GM19328 (cell line): ENCODE measurements at regions not wholly inside any gene's neighbourhood (a gene's known extent, or its start where the extent isn't known, plus 50 kb on each side); places are given as distances from the start of the nearest gene placed in this dataset.

Experiments
- ATAC-seq: cut with Tn5 transposase; IDR thresholded peaks from one replicate; pipeline ENCODE4 v1.9.1; 2021; ENCODE audit warnings: mild to moderate bottlenecking, moderate library complexity; ENCODE audit not compliant: unreplicated experiment

DNA sequence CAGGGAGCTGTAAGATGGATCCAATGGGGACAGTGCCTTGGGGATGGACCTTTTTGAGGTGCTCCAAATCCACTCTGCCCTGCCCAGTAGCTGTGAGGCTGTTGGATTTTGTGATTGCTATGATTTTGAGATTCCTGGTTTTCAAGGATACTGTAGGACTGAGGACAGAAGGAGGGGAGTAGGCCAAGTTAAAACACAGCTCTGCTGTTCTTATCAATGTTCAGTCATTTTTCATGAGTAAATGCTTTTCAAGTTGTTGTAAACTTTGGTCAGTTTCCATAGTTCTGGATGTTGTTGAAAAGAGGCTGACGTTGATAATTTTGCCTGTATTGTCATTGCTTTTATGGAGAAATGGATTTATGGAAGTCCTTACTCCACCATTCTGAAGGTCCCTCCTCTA, 361.2 kb downstream of the ZNF516 start:
- no peak for ATAC-seq

DNA sequence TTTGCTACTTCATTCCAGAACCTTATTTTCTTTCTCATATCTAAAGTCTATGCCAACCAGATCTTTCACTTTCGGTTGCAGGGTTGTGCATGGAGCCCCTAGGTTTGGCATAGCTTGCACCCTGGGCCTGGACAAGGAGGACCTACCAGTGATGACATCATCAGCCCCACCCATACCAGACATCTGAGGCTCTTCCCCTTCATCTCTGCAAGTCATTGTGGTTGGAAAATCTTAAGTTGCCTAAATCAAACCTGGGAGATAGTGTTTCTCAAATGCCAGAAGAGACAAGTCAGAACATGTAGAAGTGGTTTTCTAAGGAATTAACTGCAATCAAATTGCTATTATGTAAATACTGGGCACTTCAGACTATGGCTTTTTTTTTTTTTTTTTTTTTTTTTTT, 363.3 kb downstream of the ZNF516 start:
- no peak for ATAC-seq

DNA sequence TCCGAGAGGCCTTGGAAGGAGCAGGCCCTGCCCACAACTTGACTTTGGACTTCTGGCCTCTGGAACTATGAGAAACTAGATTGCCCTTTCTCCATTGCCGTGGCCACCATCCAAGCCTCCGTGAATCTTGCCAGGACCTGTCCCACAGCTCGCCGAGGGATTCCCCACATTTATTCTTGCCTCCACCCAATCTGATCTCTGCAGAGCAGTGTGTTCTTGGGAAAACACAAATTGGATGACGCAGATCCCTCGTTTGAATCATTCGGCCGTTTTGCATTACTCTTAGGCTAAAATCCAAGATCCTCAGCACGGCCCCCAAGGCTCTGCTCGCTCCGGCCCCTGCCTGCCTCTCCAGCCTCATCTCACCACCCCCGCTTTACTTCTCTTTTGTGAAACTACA, 364.2 kb downstream of the ZNF516 start:
- no peak for ATAC-seq

DNA sequence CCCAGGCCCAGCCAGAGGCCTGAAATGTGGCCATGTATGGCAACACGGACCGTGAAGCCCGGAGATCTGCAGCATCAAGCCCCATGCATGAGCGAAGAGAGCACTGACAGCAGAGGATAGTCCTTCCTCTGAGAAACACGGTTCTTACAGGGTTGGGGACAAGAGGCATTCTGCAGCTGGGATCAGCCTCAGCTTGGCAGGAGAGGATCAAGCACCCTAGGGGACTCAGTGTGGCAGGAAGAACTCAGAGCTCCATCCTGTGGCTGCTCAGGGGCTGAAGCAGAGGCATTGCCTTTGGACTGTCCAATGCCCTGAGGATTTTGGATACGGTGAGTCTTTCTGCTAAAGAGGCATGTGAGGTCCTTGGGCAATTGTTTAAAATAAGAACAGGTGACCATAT, 368.7 kb downstream of the ZNF516 start:
- no peak for ATAC-seq

DNA sequence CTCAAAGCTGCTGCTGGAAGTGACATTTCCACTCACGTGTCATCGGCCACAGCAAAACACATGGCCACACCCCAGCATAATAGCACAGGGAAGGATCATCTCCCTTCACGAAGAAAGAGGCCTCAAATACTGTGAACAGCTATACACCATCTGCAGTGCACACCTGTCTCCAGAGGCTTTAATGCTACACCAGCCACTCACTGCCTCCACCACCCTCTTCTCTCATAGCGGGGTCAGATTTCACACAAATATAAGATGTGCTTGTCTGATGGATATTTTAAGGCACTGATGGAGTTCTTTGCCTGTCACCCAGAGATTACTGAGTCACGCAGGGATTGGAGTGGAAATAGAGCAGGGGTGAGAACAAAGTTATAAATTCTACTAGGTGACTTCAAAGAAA, 374.0 kb downstream of the ZNF516 start:
- ATAC-seq: no peak

DNA sequence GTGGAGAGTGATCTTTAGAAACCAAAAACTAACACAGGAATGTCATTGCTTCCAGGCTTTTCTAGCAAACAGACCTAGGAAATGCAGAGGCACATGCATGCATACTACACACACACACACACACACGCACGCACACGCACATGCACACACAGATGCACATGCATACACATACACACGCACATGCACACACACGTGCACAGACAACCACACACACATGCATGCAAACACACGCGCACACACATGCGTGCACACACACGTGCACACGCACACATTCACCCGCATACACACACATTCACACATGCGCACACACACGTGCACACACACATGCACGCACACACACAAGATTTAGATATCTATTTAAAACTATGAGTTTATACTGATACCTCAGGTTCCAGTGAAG, 379.5 kb downstream of the ZNF516 start:
- ATAC-seq: no peak

DNA sequence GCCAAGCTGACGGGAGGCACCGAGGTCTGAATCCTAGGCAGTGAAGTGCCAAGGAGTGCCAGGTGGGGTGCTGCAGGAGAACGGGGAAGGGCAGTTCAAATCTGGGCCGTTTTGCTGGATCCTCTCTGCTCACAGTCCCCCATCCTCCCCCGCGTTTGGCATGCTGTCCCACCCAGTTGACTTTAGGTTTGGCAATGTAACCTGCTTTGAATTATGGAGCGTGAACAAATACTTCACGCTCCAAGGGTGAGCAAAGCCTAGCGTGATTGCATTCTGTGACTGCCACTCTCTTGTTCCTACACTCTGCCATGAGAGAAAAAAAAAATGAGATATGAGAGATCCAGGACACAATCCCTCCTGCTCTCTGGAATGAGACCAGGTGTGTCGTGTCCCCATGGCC, 381.9 kb downstream of the ZNF516 start:
- no peak for ATAC-seq

DNA sequence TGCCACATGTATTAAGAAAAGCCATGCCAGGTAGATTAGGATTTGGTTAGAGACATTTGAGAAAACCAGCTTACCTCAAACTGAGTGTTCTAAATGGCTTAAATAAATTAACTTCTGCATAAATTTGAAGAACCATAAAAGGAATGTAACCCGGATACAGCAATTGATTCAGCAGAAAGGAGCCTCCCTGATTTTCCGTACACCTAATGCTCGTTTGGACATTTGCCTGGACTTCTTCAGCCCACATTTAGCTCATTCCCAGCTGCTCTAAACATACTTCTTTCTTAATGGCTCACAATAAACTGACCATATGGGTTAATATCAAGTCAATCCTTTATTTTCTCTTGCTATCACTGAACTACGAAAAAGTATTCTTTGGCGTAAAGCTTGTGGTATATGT, 392.4 kb downstream of the ZNF516 start:
- no peak for ATAC-seq

DNA sequence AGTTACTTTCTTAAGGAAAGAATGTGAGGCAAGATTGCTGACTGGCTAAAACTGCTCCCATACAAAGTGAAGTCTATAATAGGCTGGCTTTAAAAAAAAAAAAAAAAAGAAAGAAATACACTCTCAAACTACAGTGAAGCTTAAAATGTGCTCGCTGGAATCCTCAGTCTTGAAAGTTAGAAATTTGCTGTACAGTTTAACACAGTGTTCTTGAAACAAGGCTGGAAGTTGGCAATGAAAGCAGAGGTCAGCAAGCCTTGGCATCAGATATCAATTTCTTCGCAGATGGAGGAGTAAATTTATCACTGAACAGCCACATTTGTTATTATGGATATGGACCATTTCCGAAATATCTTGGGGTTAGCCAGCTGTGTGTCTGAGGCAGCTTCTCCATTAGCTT, 392.9 kb downstream of the ZNF516 start:
- ATAC-seq: no peak

DNA sequence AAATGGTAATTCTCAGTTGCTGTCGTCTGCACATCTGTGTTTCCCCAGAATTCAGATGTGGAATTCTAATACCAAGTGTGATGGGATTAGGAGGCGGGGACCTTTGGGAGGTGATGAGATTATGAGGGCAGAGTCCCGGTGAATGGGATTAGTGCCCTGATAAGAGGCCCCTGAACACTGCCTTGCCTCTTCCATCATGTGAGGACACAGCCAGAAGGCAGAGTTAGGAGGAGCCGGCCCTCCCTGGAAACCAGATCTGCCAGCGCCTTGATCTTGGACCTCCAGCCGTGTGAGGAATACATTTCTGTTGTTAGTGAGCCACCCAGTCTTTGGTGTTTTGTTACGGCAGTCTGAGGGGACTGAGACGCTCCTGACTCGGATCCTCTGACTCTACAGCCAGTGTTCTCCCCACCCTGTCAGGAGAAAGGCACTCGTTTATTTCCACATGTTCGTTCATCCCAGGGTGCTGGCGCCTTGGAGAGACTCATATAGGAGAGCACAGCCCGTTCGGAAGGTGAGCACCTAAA, 395.0 kb downstream of the ZNF516 start:
- ATAC-seq: no peak

DNA sequence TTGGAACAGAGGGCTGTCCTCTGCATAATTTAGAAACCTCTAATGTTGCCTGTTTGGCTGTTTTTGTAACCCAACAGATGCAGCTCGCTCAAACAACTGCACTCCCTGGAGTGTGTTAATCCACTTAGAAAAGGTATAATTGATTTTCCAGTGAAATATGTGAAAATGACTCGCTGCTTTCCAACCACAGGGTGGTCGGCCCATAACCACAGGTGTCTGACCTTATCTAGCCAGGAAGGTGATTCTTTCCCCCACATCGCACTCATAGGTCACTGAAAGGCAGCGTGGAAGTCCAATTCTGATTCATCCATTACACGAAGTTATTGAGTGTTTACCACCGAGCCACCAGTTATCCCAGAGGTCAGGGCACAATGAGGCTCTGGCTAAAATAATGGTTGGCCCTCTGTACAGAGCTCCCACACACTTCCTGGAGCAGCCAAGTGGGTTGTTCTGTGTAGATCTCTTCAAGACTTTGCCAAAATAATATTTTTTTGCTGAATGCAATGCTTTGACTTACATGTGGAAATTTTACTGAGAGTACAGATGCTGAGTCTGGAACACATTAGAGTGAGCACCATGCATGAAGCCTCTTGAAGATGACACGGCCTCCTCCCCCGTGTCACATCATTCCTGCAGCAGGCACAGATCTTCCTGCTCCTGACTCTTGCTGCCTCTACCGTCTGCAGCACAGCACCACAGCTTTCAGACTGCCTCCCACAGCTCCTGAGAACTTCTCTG, 396.2 kb downstream of the ZNF516 start:
- no peak for ATAC-seq

DNA sequence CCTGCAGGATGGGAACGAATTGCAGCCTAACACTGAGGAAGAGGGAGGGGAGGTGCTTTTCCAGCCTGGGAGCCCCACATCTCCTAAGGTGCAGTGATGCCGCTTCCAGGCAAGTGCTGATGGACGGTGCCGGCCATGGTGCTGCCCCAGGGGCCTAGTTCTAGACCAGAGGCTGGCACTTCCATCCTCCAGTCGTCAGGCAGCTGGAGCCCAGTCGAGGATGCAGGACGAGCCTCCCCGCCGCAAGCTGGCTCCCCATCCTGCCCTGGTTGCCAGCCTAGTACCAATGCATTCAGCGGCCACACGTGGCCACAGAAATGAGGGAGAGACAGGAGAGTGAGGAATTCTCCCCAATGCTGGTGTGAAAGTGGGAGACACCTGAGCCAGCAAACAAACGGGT, 413.5 kb downstream of the ZNF516 start:
- ATAC-seq: no peak

DNA sequence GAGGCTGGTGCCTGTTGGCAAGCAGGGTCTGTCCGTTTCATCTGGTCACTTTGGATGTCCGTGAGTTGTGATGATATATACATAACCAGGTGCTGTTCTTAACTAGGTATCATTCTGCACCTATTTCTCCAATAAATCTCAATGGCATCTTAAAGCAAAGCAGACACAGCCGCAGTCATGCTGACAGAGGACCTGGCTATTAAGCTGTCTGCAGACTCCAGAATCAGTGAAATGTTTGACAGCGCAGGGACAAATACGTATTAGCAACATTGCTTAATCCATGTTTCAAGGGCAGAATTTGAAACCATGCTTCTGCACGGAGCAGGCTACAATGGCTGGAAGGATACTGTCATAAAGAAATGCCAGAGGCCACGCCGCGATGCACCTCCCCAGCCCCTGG, 414.6 kb downstream of the ZNF516 start:
- ATAC-seq: no peak

DNA sequence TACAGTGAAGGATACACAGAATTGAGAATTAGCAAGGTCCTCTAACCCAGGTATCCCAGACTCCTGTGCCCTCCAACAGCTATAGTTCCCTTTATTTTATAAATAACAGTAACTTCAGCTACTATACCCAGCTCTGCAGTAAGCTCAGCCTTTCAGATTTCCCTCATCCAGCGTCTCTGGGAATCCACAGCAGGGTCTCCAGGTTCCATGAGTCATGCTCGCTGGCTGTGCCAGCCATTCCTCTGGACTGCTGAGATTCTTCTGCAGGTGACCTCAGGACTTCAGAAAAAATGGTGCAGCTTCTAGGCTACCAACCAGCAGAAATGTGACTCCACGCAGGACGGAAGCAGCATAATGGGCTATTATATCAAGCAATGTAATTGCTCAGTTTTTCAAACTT, 419.3 kb downstream of the ZNF516 start:
- ATAC-seq: no peak

DNA sequence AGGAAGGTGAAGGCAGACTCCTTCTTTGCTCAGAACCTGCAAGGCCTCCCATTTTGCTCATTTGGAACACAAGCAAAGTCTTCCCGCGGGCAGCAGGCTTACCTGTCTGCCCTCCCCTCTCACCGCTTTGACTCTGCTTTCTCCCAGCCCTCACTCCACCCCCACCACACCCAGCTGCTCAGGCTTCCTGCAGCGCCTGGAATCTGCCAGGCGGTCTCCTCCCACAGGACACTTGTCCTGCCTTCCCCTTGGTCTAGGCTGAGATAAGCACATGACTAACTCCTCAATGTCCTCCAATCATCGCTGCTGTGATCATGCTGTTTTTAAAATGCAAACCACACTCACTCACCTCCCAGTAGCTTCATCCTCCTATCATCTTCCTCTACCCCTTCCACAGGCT, 430.0 kb downstream of the ZNF516 start:
- ATAC-seq: no peak

DNA sequence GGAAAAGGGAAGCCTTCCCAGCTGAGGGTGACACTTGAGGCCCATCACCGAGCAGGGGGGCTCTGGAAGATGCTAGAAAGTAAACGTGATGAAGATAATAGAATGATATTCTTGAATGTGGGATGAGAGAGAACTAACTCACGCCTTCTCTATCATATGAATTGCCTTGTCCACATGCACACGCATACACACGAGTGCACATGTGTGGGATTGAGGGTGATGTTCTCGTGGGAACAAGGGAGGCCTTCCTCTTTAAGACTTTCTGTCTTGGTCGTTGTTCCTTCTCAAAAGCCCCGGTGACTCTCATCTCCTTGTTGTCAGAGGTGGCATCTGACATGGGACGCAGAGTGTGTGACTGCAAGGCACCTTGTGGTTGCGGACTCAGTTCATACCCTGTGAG, 436.9 kb downstream of the ZNF516 start:
- ATAC-seq: no peak

DNA sequence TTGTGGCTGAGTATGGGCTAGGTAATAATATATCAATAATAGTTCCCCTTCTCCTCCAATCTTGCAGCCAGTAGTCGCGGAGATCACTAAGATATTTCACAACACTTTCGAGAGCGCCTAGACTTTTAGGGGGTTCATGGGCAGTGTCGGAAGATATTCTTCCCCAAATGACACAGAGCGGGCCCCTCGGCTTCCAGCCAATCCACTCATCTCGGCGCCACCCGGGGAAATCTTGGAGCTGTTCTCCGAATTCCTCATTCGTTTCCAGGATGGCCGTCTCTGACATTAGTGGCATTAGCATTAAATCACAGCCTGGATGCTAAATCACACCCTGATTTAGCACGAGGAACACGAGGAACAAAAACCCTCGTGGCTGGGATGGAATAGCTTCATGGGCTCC, 437.7 kb downstream of the ZNF516 start:
- ATAC-seq: no peak

DNA sequence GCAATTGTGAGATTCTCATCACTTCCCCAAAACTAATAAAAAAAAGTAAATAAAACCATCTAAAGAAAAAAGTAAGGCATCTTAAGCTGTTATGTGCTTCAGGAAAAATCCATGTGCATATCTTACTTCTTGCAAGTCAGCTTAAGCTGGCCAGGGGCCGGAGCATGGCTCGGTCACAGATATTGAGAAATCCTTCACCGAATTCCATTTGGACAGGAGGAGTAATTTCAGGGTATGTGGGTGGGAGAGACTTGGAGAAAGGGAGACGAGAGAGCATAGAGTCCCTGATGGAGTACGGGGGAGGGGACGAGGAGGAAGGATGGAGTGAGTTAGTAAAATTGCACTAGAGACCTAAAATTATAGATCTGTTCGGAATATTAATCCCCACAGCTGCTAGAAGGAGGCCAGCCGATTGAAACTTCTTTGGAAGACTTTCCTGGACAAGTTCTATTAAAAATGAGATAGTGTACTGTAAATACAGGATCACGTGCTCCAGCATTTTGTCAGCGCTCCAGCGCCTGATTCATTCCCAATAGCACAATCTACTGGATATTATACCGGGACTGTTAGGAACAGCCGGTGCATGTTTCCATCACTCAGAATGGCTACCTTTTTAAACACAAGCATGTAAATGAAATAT, 438.5 kb downstream of the ZNF516 start:
- no peak for ATAC-seq

DNA sequence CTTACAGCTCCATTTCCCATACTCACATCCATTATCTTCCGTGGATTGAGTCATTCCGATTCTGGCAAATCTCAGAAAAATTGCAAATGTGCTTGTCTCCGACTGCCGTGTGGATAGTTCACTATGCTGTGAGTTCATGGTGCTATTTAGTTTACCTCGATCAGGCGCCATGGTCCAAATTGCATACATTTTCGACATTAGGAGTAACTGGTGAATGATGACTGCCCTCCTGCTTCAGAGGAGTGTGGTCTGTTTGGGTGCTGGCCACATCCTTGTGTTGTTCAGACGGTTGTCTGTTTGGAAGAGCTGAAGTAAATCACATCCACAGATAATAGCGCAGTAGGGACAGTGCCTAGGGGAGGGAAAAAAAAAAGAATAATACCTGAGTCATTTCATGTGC, 439.5 kb downstream of the ZNF516 start:
- ATAC-seq: no peak

DNA sequence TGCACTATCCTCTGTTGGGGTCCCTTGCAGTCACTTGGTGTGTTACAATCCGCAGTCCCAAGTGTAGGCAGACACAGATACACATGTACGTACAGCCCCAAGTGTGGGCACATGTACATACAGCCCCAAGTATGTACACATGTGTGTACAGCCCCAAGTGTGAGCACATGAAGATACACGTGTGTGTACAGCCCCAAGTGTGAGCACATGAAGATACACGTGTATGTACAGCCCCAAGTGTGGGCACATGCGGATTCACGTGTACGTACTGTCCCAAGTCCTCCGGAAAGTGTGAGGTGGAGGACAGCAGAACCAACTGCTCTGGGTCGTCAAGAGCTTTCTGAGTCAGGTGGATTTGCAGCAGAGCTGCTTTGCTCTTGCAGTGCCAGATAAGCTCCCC, 440.0 kb downstream of the ZNF516 start:
- no peak for ATAC-seq

DNA sequence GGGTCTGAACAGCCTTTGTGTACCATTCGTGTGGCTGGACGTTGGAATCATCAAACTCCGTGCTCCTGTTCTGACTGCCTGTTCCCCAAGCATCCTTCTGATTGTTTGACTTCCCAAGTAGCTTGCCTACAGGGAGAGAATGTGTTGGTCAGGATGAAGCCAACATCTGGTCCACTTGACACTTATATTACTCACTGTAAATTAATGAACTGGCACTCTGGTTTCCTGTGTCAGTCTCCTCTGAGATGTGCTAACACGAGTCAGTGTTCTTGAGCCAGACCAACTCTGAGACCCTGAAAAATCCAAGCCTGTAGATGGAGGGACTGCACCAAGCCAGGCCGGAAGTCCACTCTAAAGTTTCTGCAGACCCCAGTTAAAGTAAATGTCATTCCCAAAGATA, 440.9 kb downstream of the ZNF516 start:
- no peak for ATAC-seq

DNA sequence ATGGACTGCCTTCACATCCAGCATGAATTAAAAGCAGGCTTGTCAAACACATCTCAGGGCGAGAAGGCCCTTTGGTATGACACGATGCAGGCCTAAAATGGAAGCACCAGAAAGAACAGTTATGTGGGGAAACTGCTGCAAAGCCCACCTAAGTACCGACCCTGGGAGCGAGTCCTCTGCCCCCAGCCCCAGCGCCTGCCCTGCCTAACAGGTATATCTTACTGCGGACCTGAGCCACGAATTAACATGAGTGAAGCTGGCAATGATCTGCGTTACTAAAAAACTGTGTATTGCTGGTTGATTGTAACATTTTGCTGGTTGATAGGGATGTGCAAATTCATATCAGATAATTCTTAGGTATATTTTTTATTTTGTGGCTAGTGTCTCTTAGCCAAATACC, 441.5 kb downstream of the ZNF516 start:
- no peak for ATAC-seq

DNA sequence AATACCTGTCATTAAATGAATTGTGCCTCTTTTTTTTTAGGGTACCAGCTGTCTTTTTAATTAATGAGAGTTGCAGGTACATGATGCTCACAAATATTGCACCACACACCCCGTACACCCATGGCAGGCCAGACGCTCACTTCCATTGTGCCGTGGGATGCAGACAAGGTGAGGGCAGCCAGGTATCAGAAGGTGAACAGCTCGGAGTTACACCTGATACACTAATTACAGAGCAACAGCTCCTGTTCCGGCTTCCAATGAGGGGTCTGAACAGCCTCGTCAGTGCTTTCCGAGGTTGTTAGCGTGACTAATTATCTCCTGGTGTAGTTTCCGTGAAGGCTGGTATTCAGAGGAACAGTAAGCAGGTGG, 442.8 kb downstream of the ZNF516 start:
- ATAC-seq: no peak
